Activated naive CD4-positive, alpha-beta T cell treated with anti-CD3 and anti-CD28 coated beads, Interleukin-2, amount 50 U/mL, for 72 hours (primary cell): ENCODE measurements at regions not wholly inside any gene's neighbourhood (a gene's known extent, or its start where the extent isn't known, plus 50 kb on each side); places are given as distances from the start of the nearest gene placed in this dataset.

Experiments
- ATAC-seq, 2 donors: fragments of 150-1000 bp; cut with Tn5 transposase; 2 replicates each; pipeline ENCODE4 v1.10.0; 2021; ENCODE audit warnings: mild to moderate bottlenecking in 2 of 2, moderate library complexity in 2 of 2
- DNase-seq, 2 donors: peaks; one replicate each; pipeline ENCODE4 v3.0.0; 2021 to 2022; ENCODE audit warnings: low spot score in 2 of 2
- H3K27ac Mint-ChIP-seq, 2 donors: one replicate each; pipeline ENCODE4 v1.8.0; 2022; ENCODE audit warnings: mild to moderate bottlenecking in 2 of 2, mixed read lengths in 2 of 2
- H3K36me3 Mint-ChIP-seq, 2 donors: one replicate each; pipeline ENCODE4 v1.8.0; 2022; ENCODE audit warnings: mixed read lengths in 2 of 2
- H3K9me3 Mint-ChIP-seq, 2 donors: one replicate each; pipeline ENCODE4 v1.8.0; 2022; ENCODE audit warnings: mixed read lengths in 2 of 2

DNA sequence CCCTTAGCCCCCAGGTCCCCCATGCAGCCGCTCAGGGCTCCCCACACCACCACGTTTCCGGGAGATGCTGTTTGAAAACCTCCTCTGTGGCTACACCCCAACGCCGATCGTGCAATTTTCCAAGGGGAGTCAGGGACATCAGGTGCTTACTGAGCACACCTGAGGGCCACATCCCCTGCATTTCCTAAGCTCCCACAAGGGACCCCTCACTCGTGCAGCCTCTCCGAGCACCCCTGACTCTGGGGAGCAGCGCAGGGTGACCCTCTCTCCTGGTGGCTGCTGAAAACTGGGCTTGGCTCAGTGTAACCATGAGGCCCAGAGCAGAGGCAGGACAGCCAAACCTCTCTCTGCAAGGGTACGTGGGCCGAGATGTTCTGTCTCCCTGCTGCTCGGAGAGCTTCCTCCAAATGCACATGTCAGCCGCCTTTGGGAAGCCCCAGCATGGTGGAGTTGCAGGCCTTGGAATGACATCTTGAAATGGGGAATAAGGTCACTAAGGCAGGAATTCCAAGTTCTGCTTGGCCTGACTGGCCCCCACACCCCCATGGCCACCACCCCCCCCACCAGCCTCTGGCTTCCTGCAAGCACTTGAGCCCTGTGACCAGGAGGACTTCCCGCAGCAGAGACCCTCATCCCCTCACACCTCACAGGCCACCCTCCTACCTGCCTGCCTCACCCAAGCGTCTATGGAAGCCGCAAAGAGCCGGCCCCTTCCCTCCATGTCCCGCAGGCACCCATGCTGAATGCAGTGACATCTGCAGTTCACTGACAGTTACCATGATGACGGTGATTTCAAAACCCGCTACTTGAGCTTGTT lies 257.4 kb downstream of the BRD1 start:
- Mint-ChIP-seq H3K36me3 (no peaks in the 10 kb centered on the region), H3K9me3 (no peaks in the 10 kb centered on the region), H3K27ac (no peak overlapping the region)
- DNase-seq, result peak in 1 of 2 donors; percentile 33
- ATAC-seq, result no peak

DNA sequence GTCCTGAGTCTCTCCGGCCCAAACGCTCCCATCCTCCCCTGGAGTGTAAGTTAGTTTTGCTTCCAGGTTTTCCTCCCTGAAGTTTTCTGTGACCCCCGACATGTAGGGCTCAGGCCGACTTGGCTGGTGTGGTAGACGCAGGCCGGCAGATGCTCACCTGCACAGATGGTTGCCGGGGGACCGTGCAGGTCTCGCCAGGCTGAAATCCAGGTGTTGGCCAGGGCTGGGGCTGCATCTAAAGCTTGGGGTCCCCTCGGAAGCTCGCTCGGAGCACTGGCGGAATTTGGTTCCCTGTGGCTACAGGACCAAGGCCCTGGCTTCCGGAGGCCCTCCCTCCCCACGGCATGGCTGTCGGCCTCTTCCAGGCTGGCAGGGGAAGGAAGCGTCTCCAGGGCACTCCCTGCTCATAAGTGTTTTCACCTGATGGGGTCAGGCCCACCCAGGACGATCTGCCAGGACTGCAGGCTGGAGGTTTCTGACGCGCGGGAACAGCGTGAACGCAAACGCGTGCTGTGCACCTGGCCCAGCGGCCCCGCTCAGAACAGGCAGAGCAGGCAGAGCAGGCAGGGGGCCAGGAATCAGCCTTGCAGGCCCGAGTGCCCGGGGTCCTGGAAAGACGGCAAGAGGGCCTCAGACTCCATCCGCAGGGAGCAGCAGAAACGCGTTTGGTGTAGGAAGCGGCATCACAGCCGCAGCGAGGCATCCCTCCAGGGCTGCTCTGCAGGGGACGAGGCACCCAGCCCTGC lies 258.2 kb downstream of the BRD1 start:
- H3K9me3 Mint-ChIP-seq, result no peaks in the 10 kb centered on the region
- DNase-seq (peak in 1 of 2 donors; percentile 33), ATAC-seq (no peak)
- H3K36me3 Mint-ChIP-seq, result no peaks in the 10 kb centered on the region
- no peak overlapping the region for H3K27ac Mint-ChIP-seq

- H3K9me3 Mint-ChIP-seq, result no peaks in the 10 kb centered on the region
- ATAC-seq (no peak), DNase-seq (peak in 1 of 2 donors; percentile 43)
- no peak overlapping the region for H3K27ac Mint-ChIP-seq
- H3K36me3 Mint-ChIP-seq, result no peaks in the 10 kb centered on the region
These were observed 258.9 kb downstream of the BRD1 start for GRCh38 chr22:49568751-49569285.

DNA sequence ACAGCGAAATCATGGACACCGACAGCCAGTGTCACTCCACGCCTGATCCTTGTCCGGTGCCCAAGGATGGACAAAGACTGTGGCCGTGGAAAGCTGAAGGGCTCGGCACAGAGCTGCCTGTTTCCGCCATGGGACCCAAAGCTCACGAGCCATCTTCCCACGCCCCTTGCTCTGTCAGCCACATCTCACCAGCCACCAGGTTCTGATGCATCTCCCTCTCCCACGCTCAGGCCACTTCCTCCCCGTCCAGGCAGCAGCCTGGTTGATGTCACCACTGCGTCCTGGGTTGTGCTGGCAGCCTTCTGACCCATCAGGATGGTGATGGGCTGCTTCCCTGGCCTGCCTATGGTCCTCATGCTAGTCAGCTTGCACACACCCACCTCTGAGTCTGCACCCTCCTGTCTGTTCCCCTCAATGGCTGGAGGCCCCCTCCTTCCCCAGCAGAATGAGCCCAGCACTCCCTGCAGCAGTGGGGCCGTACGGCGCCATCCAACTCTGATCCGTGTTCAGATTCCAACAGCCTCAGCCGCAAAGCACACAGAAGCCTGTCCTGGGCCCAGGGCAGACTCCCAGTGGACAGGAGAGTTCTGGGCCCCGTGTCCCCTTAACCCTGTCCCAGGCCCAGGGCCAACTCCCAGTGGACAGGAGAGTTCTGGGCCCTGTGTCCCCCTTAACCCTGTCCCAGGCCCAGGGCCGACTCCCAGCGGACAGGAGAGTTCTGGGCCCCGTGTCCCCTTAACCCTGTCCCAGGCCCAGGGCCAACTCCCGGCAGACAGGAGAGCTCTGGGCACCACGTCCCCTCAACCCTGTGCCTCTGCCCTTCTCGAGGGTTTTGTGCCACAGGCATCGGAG lies 259.5 kb downstream of the BRD1 start:
- no peak overlapping the region for H3K27ac Mint-ChIP-seq
- no peaks in the 10 kb centered on the region for H3K36me3 Mint-ChIP-seq
- peak in 1 of 2 donors; percentile 18 for ATAC-seq
- no peaks in the 10 kb centered on the region for H3K9me3 Mint-ChIP-seq
- DNase-seq, result peak in 1 of 2 donors; percentile 39

DNA sequence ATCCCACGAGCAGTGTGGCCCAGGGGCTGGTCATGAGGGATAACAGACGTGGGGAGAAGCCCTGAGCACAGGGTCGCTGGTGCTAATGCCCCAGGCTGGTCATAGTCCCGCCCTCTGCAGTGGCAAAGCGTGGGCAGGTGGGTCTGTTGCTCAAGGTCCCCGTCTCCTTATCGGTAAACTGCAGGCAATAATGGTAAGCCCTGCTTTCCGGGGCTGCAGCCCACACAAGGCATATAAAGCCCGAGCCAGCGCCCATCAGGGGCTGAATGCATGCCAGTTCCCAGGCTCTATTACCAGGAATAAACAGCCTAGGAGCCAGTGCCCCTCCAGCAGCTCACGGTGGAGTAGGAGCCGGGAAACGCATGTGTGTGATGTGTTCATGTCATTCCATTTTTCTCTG lies 261.0 kb downstream of the BRD1 start:
- DNase-seq, result peak in 1 of 2 donors; percentile 46
- no peak for ATAC-seq
- Mint-ChIP-seq H3K9me3 (no peaks in the 10 kb centered on the region), H3K36me3 (no peaks in the 10 kb centered on the region), H3K27ac (no peak overlapping the region)

DNA sequence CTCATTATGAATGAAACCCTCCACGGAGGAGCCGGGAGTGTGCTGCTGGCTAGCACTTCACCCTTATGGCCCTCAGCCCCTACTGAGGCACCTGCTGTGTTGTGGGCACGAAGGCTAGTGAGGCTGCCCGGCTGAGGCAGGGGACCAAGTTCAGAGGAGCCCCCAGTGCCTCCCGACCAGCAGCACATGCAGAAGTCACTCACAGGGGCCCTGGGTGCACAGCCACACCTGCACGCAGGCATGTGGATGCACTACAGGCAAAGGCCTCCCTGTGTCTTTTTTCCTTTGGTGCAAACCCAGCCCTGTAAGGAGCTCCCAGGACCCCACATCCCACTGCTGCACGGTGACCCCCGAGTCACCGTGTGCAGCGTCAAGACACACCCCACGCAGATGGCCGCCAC lies 261.5 kb downstream of the BRD1 start:
- peaks cover 2 to 3% of the 10 kb centered on the region in 2 donors for H3K9me3 Mint-ChIP-seq
- no peak overlapping the region for H3K27ac Mint-ChIP-seq
- peaks cover 1 to 5% of the 10 kb centered on the region in 2 donors for H3K36me3 Mint-ChIP-seq
- DNase-seq (peak in 1 of 2 donors; percentile 30), ATAC-seq (no peak)

DNA sequence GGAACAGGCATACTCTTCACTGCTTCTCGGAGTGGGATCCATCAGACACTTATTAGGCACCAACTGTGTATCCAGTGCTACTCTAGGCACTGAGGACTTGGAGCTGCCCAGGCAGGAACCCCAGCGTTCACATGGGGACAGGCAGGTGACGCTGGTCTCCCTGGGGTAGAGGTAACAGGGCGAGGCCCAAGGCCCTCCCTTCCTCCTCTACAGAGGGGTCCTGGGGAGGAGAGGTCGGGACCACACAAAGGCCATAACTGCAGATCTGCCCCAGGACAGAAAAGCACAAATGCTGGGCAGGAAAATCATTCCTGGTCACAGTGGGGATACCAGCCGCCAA lies 262.2 kb downstream of the BRD1 start:
- DNase-seq (no peak), ATAC-seq (no peak)
- peaks cover 4 to 8% of the 10 kb centered on the region in 2 donors for H3K36me3 Mint-ChIP-seq
- H3K27ac Mint-ChIP-seq, result no peak overlapping the region
- peaks cover 4 to 5% of the 10 kb centered on the region in 2 donors for H3K9me3 Mint-ChIP-seq

GRCh38 chr22:49564666-49565515 lies 262.8 kb downstream of the BRD1 start:
- Mint-ChIP-seq H3K9me3 (peaks cover 4 to 5% of the 10 kb centered on the region in 2 donors), H3K36me3 (peaks cover 4 to 8% of the 10 kb centered on the region in 2 donors), H3K27ac (no peak overlapping the region)
- peak in 1 of 2 donors; percentile 47 for DNase-seq
- no peak for ATAC-seq

GRCh38 chr22:49564054-49564453 lies 263.6 kb downstream of the BRD1 start:
- Mint-ChIP-seq H3K27ac (no peak overlapping the region), H3K9me3 (peaks cover 4 to 5% of the 10 kb centered on the region in 2 donors), H3K36me3 (peaks cover 4 to 8% of the 10 kb centered on the region in 2 donors)
- DNase-seq, result peak in 1 of 2 donors; percentile 23
- no peak for ATAC-seq

DNA sequence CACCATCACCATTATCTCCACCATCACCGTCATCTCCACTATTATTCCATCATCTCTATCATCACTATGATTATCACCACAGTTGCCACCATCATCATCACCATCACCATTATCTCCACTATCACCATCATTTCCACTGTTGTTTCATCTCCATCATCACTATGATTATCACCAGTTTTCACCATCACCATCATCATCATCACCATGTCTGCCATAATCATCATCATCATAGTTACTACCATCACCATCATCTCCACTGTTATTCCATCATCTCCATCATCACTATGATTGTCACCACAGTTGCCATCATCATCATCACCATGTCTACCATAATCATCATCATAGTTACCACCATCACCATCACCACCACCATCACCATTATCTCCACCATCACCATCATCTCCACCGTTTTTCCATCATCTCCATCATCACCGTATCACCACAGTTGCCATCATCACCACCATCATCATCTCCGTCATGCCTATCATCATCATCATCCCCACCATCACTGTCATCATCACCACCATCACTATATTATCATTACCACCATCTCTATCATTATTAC lies 264.9 kb downstream of the BRD1 start:
- DNase-seq (no peak), ATAC-seq (no peak)
- Mint-ChIP-seq H3K9me3 (peaks cover 9% of the 10 kb centered on the region in 2 donors), H3K27ac (no peak overlapping the region), H3K36me3 (peaks cover 4 to 8% of the 10 kb centered on the region in 2 donors)

- peaks cover 4 to 8% of the 10 kb centered on the region in 2 donors for H3K36me3 Mint-ChIP-seq
- H3K27ac Mint-ChIP-seq, result no peak overlapping the region
- no peak for ATAC-seq
- DNase-seq, result no peak
- H3K9me3 Mint-ChIP-seq, result peaks cover 9% of the 10 kb centered on the region in 2 donors
These were observed 265.7 kb downstream of the BRD1 start for GRCh38 chr22:49561976-49562375.

DNA sequence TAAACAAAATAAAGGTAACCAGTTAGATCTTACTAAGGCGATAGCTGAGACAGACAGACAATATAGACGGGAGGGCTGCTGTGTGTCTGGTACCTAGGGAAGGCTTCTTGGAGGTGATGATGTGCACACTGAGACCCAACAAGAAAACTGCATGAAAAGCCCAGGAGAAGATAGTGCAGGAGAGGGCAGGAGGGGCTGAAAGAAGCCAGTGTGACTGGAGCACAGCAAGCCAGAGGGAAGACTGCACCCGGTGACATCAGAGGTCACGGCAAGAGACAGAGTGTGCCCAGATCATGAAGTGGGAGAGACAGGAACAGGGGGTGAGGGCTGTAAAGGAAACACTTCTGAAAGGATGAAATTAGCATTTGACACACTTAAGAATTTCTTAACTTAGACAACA lies 266.3 kb downstream of the BRD1 start:
- no peak for DNase-seq
- no peak for ATAC-seq
- H3K36me3 Mint-ChIP-seq, result peaks cover 4 to 8% of the 10 kb centered on the region in 2 donors
- H3K27ac Mint-ChIP-seq, result no peak overlapping the region
- peaks cover 9% of the 10 kb centered on the region in 2 donors for H3K9me3 Mint-ChIP-seq

GRCh38 chr22:49555526-49555925 lies 272.1 kb downstream of the BRD1 start:
- H3K27ac Mint-ChIP-seq, result no peak overlapping the region
- ATAC-seq (no peak), DNase-seq (peak in 1 of 2 donors; percentile 7)
- peaks cover 7 to 10% of the 10 kb centered on the region in 2 donors for H3K36me3 Mint-ChIP-seq
- H3K9me3 Mint-ChIP-seq, result peaks cover 4 to 8% of the 10 kb centered on the region in 2 donors

DNA sequence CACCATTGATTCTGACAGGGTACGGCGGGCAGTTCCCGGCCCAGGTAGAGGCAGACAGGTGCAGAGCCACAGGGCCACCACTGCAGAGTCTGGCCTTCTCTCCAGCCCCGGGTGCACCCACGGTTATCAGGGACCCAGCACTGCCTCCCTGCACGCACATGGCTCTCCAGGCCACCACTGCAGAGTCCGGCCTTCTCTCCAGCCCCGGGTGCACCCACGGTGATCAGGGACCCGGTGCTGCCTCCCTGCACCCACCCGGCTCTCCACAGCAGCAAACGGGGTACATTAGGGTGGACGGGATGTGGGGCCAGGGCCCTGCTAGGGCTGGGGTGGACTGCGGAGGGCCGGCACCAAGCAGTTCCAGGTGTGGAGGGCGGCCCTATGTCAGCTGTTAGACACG lies 272.9 kb downstream of the BRD1 start:
- DNase-seq (peak in 1 of 2 donors; percentile 3), ATAC-seq (no peak)
- Mint-ChIP-seq H3K27ac (no peak overlapping the region), H3K36me3 (peaks cover 7 to 13% of the 10 kb centered on the region in 2 donors), H3K9me3 (peaks cover 4 to 11% of the 10 kb centered on the region in 2 donors)

DNA sequence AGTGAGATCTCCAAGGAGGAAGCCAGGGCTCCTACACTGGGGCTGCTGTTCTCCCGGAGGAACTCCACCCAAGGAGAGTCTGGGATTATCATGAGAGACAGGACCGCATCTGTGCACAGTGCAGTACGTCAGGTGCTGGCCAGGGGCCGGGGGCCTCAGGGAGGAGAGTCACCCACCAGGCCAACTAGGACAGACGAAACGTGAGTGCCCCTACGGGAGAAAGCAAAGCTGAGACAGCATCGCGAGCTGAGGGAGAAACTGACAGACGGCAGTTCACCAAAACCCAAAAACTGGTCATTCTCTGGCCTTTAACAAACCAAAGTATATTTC lies 273.4 kb downstream of the BRD1 start:
- DNase-seq, result no peak
- ATAC-seq, result no peak
- Mint-ChIP-seq H3K36me3 (peaks cover 7 to 13% of the 10 kb centered on the region in 2 donors), H3K9me3 (peaks cover 4 to 11% of the 10 kb centered on the region in 2 donors), H3K27ac (peak overlapping the region in 1 of 2 donors; percentile 46)
